ENCODE measurements at regions not wholly inside any gene's neighbourhood (a gene's known extent, or its start where the extent isn't known, plus 50 kb on each side); places are given as distances from the start of the nearest gene placed in this dataset.
"Not testable (repeated sequence)": the region's sequence is repeated elsewhere in the genome, so short reads cannot be mapped to it uniquely, and the experiment has no call there.

GRCh38 chr20:60102665-60103210, 144.5 kb downstream of the CDH26 start:
- H3K9me3 Mint-ChIP-seq, result peaks cover 5% of the 10 kb centered on the region
- no peak overlapping the region for H3K27ac Mint-ChIP-seq
- peaks cover 21% of the 10 kb centered on the region for H3K4me1 Mint-ChIP-seq
- no peaks in the 10 kb centered on the region for H3K36me3 Mint-ChIP-seq (ENCODE audit: low read depth)
- ChIA-PET POLR2A (no interaction called here), CTCF (no interaction called here)
- no peak overlapping the region for H3K4me3 Mint-ChIP-seq
- no peak for DNase-seq
- peaks cover 3% of the 10 kb centered on the region for H3K27me3 Mint-ChIP-seq

- ChIA-PET POLR2A (interaction anchor here (0.6 kb wide), 1 partner anchor 165 kb away, joined by 4 read pairs; no protein-coding TSS in a partner anchor), CTCF (no interaction called here)
- no peak overlapping the region for H3K27ac Mint-ChIP-seq
- no peaks in the 10 kb centered on the region for H3K9me3 Mint-ChIP-seq
- H3K4me3 Mint-ChIP-seq, result no peak overlapping the region
- H3K36me3 Mint-ChIP-seq (ENCODE audit: low read depth), result no peaks in the 10 kb centered on the region
- no peaks in the 10 kb centered on the region for H3K27me3 Mint-ChIP-seq
- H3K4me1 Mint-ChIP-seq, result peaks cover 17% of the 10 kb centered on the region
- DNase-seq, result no peak
These were observed 147.0 kb downstream of the CDH26 start for GRCh38 chr20:60104993-60105803.

- DNase-seq; H3K27ac Mint-ChIP-seq; H3K9me3 Mint-ChIP-seq; H3K4me3 Mint-ChIP-seq; H3K27me3 Mint-ChIP-seq; POLR2A ChIA-PET; H3K4me1 Mint-ChIP-seq; CTCF ChIA-PET; H3K36me3 Mint-ChIP-seq (ENCODE audit: low read depth): not testable (repeated sequence)
These were observed 148.0 kb downstream of the CDH26 start for GRCh38 chr20:60106186-60106585.

- ChIA-PET POLR2A (no interaction called here), CTCF (no interaction called here)
- Mint-ChIP-seq H3K4me3 (no peak overlapping the region), H3K9me3 (no peaks in the 10 kb centered on the region), H3K4me1 (peaks cover 3% of the 10 kb centered on the region), H3K27ac (no peak overlapping the region), H3K36me3 (ENCODE audit: low read depth) (no peaks in the 10 kb centered on the region), H3K27me3 (no peaks in the 10 kb centered on the region)
- DNase-seq, result no peak
These were observed 149.6 kb downstream of the CDH26 start for GRCh38 chr20:60107621-60108390.

GRCh38 chr20:60108397-60108796, 150.2 kb downstream of the CDH26 start:
- POLR2A ChIA-PET, result no interaction called here
- no peak overlapping the region for H3K4me3 Mint-ChIP-seq
- H3K9me3 Mint-ChIP-seq, result no peaks in the 10 kb centered on the region
- H3K4me1 Mint-ChIP-seq, result peaks cover 3% of the 10 kb centered on the region
- no peak for DNase-seq
- H3K27me3 Mint-ChIP-seq, result no peaks in the 10 kb centered on the region
- CTCF ChIA-PET, result no interaction called here
- no peaks in the 10 kb centered on the region for H3K36me3 Mint-ChIP-seq (ENCODE audit: low read depth)
- H3K27ac Mint-ChIP-seq, result no peak overlapping the region

- Mint-ChIP-seq H3K36me3 (ENCODE audit: low read depth) (no peaks in the 10 kb centered on the region), H3K9me3 (no peaks in the 10 kb centered on the region), H3K4me1 (peaks cover 2% of the 10 kb centered on the region), H3K27me3 (peaks cover 6% of the 10 kb centered on the region), H3K27ac (no peak overlapping the region), H3K4me3 (no peak overlapping the region)
- no peak for DNase-seq
- ChIA-PET POLR2A (no interaction called here), CTCF (no interaction called here)
These were observed 155.0 kb downstream of the CDH26 start for GRCh38 chr20:60113024-60113724.

- no peak overlapping the region for H3K4me3 Mint-ChIP-seq
- CTCF ChIA-PET, result no interaction called here
- peaks cover 6% of the 10 kb centered on the region for H3K27me3 Mint-ChIP-seq
- H3K27ac Mint-ChIP-seq, result no peak overlapping the region
- no peaks in the 10 kb centered on the region for H3K9me3 Mint-ChIP-seq
- POLR2A ChIA-PET, result no interaction called here
- H3K36me3 Mint-ChIP-seq (ENCODE audit: low read depth), result no peaks in the 10 kb centered on the region
- DNase-seq, result no peak
- H3K4me1 Mint-ChIP-seq, result peaks cover 2% of the 10 kb centered on the region
These were observed 155.5 kb downstream of the CDH26 start for GRCh38 chr20:60113771-60114170.

- CTCF ChIA-PET, result interaction anchor here (0.8 kb wide), 1 partner anchor 19 kb away, joined by 4 read pairs; no protein-coding TSS in a partner anchor
- Mint-ChIP-seq H3K4me1 (peaks cover 2% of the 10 kb centered on the region), H3K4me3 (no peak overlapping the region), H3K27ac (no peak overlapping the region), H3K36me3 (ENCODE audit: low read depth) (no peaks in the 10 kb centered on the region), H3K9me3 (no peaks in the 10 kb centered on the region), H3K27me3 (peaks cover 6% of the 10 kb centered on the region)
- no peak for DNase-seq
- POLR2A ChIA-PET, result no interaction called here
These were observed 157.2 kb downstream of the CDH26 start for GRCh38 chr20:60115451-60115850.

- no peak overlapping the region for H3K27ac Mint-ChIP-seq
- H3K27me3 Mint-ChIP-seq, result peaks cover 6% of the 10 kb centered on the region
- ChIA-PET CTCF (interaction anchor here (0.8 kb wide), 1 partner anchor 18 kb away, joined by 4 read pairs; no protein-coding TSS in a partner anchor), POLR2A (no interaction called here)
- DNase-seq, result no peak
- no peaks in the 10 kb centered on the region for H3K36me3 Mint-ChIP-seq (ENCODE audit: low read depth)
- H3K9me3 Mint-ChIP-seq, result no peaks in the 10 kb centered on the region
- H3K4me3 Mint-ChIP-seq, result no peak overlapping the region
- peaks cover 2% of the 10 kb centered on the region for H3K4me1 Mint-ChIP-seq
These were observed 158.1 kb downstream of the CDH26 start for GRCh38 chr20:60116128-60116909.

- Mint-ChIP-seq H3K36me3 (ENCODE audit: low read depth) (no peaks in the 10 kb centered on the region), H3K27ac (no peak overlapping the region), H3K4me1 (peaks cover 2% of the 10 kb centered on the region), H3K9me3 (no peaks in the 10 kb centered on the region), H3K4me3 (no peak overlapping the region), H3K27me3 (peaks cover 6% of the 10 kb centered on the region)
- ChIA-PET CTCF (no interaction called here), POLR2A (no interaction called here)
- DNase-seq, result no peak
These were observed 158.8 kb downstream of the CDH26 start for GRCh38 chr20:60117065-60117464.

- ChIA-PET POLR2A (no interaction called here), CTCF (no interaction called here)
These were observed 163.7 kb downstream of the CDH26 start for GRCh38 chr20:60121903-60122302.

GRCh38 chr20:60122671-60123070, 164.4 kb downstream of the CDH26 start:
- H3K4me1 Mint-ChIP-seq, result no peaks in the 10 kb centered on the region
- ChIA-PET POLR2A (no interaction called here), CTCF (no interaction called here)
- H3K9me3 Mint-ChIP-seq, result no peaks in the 10 kb centered on the region
- no peak for DNase-seq
- H3K36me3 Mint-ChIP-seq (ENCODE audit: low read depth), result no peaks in the 10 kb centered on the region
- H3K27me3 Mint-ChIP-seq, result no peaks in the 10 kb centered on the region
- H3K4me3 Mint-ChIP-seq, result no peak overlapping the region
- H3K27ac Mint-ChIP-seq, result no peak overlapping the region

More at GRCh38 chr20:60121903-60122302, 163.7 kb downstream of the CDH26 start:
- Mint-ChIP-seq H3K27ac (no peak overlapping the region), H3K9me3 (no peaks in the 10 kb centered on the region), H3K4me1 (no peaks in the 10 kb centered on the region), H3K4me3 (no peak overlapping the region), H3K36me3 (ENCODE audit: low read depth) (no peaks in the 10 kb centered on the region), H3K27me3 (peaks cover 6% of the 10 kb centered on the region)
- no peak for DNase-seq

All from activated CD4-positive, alpha-beta T cell treated with anti-CD3 and anti-CD28 coated beads, Interleukin-2, amount 10 ng/mL, durations not matched to agents 7 days and 5 days (primary cell).